AG08395 (cell line): ENCODE measurements at regions not wholly inside any gene's neighbourhood (a gene's known extent, or its start where the extent isn't known, plus 50 kb on each side); places are given as distances from the start of the nearest gene placed in this dataset.
"Not testable (repeated sequence)": the region's sequence is repeated elsewhere in the genome, so short reads cannot be mapped to it uniquely, and the experiment has no call there.

Experiments used
- DNase-seq: peaks from one replicate; pipeline ENCODE4 v3.0.0; 2012; ENCODE audit warnings: mixed read lengths, low spot score

GRCh38 chr10:37467246-37467645, 341.8 kb downstream of the ANKRD30A start:
- no peak for DNase-seq

- DNase-seq: no peak
Measured at GRCh38 chr10:37456456-37456855, 331.1 kb downstream of the ANKRD30A start.

DNA sequence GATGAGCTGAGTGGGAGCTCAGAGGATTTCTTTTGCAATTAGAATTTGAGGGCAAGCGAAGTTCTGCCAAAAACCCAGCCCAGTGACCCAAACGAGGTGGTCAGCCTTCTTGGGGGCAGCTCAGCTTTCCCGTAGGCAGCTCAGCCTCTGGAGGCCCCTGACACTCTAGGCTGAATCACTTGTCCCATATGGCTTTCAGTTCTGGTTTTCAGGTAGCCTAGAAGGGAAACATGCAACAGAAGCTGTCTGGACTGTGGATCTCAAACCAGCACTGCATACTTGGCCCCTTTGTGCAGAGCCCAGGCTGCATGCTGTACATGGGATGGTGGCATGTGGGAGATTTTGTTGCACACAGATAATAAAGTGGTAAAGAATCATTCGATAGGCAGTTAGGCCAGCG, 322.8 kb downstream of the ANKRD30A start:
- no peak for DNase-seq

- DNase-seq: no peak
Measured at GRCh38 chr10:37442882-37443281, 317.5 kb downstream of the ANKRD30A start.

GRCh38 chr10:37441224-37441623, 315.8 kb downstream of the ANKRD30A start:
- DNase-seq: not testable (repeated sequence)

DNA sequence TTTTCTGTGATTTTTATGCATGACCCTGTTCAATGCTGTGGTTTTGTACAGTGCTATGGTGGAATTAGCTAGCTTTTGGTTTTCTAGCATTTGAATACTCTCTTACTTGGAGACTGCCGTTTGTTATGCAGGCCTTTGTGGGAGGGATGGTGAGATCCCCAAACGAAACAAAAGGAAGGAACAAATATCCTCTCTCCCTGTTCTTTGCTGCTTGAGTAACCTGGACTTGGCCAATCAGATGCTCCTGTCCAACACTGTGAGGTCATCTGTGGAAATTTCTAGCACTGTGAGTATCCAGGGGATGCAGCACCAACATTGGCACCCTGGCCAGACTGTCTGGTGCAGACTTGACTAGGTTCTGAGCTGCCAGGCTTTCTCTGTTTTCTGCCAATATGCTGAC, 314.4 kb downstream of the ANKRD30A start:
- DNase-seq: no peak

- no peak for DNase-seq
Measured at GRCh38 chr10:37436357-37436756, 311.0 kb downstream of the ANKRD30A start.

- no peak for DNase-seq
Measured at GRCh38 chr10:37434091-37434490, 308.7 kb downstream of the ANKRD30A start.
